SK-N-MC (cell line): ENCODE measurements at regions not wholly inside any gene's neighbourhood (a gene's known extent, or its start where the extent isn't known, plus 50 kb on each side); places are given as distances from the start of the nearest gene placed in this dataset.

Experiments
- FOXP2 ChIP-seq: optimal IDR thresholded peaks from 2 replicates; pipeline ENCODE3; 2011; ENCODE audit warnings: mild to moderate bottlenecking, moderate library complexity; ENCODE audit not compliant: insufficient read depth; ENCODE audit errors: extremely low read length, control extremely low read depth
- POLR2AphosphoS5 ChIP-seq: IDR thresholded peaks from 2 replicates; pipeline ENCODE4 v1.6.1; 2012; ENCODE audit warnings: mild to moderate bottlenecking, low read depth, low read length, borderline replicate concordance

DNA sequence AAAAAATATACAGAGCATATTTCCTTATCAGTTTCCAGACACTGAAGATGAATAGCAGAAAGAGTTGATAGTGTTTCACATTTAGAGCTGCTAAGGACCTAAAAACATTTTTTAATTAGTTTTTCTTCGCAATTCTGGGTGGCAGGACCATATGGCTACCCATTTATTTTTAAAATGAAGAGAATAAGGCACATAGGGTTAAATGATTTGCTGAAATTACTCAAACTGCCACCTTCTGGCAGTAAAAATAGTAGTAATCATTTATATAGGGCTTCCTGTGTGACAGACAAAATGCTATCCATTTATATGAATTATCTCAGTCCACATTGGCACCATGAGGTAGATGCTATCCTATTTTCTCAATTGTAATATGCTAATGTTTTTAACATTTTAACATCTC lies 108.6 kb upstream of the CCDC196 start:
- TF ChIP-seq POLR2AphosphoS5 (no peak), FOXP2 (no peak)
